B cell (primary cell): ENCODE measurements at regions not wholly inside any gene's neighbourhood (a gene's known extent, or its start where the extent isn't known, plus 50 kb on each side); places are given as distances from the start of the nearest gene placed in this dataset.

ENCODE experiments used
- EZH2 ChIP-seq: IDR thresholded peaks from 2 replicates; pipeline ENCODE4 v1.6.1; 2012; ENCODE audit warnings: borderline replicate concordance, low read depth, mild to moderate bottlenecking, moderate library complexity, low read length; ENCODE audit not compliant: insufficient read depth, poor library complexity, severe bottlenecking
- TF ChIP-seq, protein P1 (sequence below): fragments of 200-600 bp; IDR thresholded peaks from one replicate; pipeline ENCODE4 v1.8.0; 2022; ENCODE audit warnings: antibody characterized with exemption, mild to moderate bottlenecking

DNA sequence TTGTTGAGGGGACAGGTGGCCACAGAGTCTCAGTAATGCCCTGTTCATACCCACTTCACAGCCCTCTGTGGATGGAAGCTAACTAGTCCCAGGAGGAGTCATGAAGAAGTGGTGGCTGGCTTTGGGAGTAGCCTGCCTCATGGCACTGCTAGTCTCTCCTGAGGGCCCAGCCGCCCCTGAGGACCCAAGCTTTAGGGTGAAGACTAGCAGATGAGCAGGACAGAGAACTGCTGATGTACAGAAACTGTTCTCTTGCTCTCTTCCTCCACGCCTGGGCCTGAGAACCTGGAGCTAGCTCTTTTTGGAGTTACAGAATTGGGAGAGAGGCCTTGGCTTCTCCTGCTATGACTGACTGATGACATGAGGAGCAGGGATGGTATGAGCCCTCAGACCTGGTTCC is 99.2 kb downstream of the RAMP3 start:
- TF ChIP-seq, protein P1, sequence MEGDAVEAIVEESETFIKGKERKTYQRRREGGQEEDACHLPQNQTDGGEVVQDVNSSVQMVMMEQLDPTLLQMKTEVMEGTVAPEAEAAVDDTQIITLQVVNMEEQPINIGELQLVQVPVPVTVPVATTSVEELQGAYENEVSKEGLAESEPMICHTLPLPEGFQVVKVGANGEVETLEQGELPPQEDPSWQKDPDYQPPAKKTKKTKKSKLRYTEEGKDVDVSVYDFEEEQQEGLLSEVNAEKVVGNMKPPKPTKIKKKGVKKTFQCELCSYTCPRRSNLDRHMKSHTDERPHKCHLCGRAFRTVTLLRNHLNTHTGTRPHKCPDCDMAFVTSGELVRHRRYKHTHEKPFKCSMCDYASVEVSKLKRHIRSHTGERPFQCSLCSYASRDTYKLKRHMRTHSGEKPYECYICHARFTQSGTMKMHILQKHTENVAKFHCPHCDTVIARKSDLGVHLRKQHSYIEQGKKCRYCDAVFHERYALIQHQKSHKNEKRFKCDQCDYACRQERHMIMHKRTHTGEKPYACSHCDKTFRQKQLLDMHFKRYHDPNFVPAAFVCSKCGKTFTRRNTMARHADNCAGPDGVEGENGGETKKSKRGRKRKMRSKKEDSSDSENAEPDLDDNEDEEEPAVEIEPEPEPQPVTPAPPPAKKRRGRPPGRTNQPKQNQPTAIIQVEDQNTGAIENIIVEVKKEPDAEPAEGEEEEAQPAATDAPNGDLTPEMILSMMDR: no peak
- TF ChIP-seq EZH2: no peak
